GM21360 (cell line): ENCODE measurements at regions not wholly inside any gene's neighbourhood (a gene's known extent, or its start where the extent isn't known, plus 50 kb on each side); places are given as distances from the start of the nearest gene placed in this dataset.
A peak's percentile ranks its signal among the peaks of the same experiment; 100 is the strongest.

Experiments
- ATAC-seq: cut with Tn5 transposase; IDR thresholded peaks from one replicate; pipeline ENCODE4 v1.9.1; 2021; ENCODE audit warnings: mild to moderate bottlenecking, moderate library complexity; ENCODE audit not compliant: unreplicated experiment

GRCh38 chr10:120960725-120961124, 109.6 kb downstream of the WDR11 start:
- ATAC-seq = no peak

- ATAC-seq = no peak
Observed at GRCh38 chr10:120961795-120962755, 110.9 kb downstream of the WDR11 start.

DNA sequence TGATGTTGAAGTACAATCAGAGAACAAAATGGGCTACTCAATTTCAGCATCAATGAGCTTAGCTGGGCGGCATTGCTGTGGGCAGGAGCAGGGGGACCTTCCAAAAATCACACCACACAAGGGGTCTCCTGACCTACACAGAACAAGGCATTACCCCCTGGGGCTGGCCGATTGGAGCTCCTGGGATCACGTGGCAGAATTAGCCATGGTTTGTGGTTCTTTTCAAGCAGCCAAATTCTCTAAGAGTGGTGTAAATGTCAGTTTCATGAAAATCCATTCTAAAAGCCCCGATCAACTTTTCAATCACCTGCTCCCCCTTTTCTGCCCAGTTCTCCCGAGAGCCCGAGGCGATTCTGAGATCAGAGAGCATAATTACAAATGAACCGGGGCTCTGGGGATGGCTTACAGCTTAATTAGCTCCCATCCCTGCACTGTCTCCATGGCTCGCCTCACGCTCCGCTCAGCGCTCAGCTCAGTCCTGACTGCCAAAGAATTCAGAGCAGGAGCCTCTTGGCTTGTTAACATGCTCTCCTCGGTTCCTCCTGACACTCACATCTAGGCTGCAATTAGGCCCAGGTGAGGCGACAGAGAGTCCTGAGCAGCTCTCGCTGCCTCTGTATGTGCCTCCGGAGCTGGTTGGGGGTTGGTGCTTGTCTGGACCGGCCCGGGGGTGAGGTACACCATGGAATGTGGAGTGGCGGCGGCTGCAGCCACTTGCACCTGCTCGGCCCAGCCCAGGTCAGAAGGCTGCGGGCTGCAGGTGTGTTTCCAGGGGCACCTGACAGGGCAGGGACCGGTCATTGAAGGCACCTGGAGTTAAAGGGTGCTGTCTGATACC, 111.8 kb downstream of the WDR11 start:
- ATAC-seq = no peak

- no peak for ATAC-seq
Observed at GRCh38 chr10:120963594-120964220, 112.5 kb downstream of the WDR11 start.

DNA sequence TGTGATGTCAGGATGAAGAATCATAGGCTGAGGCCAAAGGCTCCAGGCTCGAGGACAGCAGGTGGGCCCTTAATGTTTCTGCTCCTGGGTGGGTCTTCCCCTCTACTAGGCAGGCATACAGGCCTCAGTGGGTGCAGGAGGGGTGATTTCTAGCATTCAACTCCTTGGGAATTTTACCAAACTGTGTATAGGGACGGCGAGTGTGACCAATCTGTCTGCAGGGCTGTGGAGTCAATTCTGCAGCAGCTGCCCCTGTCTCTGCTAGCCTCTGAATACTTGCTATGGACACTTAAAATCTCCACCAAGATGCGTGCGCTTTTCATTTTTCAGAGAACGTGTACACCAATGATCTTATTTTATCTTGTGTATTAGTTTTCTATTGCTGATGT, 115.5 kb downstream of the WDR11 start:
- no peak for ATAC-seq

- peak; percentile 76 for ATAC-seq
Observed at GRCh38 chr10:120969219-120969645, 118.1 kb downstream of the WDR11 start.

DNA sequence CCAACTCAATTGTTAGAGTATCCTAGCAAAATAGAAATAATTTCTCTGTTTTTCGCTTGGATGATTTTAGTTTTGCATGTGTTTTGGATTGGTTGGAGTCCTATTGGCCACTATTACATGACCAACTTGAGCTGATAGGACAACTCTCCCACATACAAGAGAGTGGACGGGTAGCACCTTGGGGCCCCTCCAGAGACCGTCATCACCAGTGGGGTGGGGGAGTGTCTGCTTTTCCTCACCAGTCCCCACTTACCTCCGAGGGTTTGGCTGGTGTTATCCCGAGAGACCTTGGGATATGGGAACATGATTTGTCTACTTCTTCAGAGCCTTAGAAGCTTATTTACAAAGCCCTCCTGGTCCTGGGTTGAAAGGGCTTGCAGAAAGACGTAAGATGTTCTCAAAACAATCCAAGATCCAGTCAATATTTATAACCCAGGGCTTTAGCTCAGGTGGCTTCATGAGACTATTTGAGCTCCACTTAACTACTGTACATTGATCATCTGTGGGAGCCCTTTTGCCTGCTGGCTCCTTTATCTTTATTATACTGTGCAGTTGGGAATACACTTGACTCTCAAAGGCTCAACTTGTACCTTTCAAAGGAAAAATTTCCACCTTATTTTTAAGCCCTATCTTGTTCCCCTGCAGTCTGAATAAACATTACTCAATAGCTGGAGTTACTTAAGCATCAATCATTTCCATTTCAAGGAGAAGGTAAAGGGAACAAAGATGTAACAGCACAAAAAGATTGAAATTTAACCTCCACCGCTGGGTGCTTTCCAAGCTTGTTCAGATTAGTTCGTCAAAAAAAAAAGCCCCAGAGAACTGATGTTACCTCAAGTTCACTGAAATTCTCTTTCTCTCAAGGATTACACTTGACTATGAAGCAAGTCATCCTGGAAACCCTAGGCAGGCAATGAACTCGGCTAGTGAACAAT, 119.7 kb downstream of the WDR11 start:
- ATAC-seq = no peak

GRCh38 chr10:120971671-120972070, 120.5 kb downstream of the WDR11 start:
- ATAC-seq = no peak

- ATAC-seq = no peak
Observed at GRCh38 chr10:120972259-120972658, 121.1 kb downstream of the WDR11 start.

DNA sequence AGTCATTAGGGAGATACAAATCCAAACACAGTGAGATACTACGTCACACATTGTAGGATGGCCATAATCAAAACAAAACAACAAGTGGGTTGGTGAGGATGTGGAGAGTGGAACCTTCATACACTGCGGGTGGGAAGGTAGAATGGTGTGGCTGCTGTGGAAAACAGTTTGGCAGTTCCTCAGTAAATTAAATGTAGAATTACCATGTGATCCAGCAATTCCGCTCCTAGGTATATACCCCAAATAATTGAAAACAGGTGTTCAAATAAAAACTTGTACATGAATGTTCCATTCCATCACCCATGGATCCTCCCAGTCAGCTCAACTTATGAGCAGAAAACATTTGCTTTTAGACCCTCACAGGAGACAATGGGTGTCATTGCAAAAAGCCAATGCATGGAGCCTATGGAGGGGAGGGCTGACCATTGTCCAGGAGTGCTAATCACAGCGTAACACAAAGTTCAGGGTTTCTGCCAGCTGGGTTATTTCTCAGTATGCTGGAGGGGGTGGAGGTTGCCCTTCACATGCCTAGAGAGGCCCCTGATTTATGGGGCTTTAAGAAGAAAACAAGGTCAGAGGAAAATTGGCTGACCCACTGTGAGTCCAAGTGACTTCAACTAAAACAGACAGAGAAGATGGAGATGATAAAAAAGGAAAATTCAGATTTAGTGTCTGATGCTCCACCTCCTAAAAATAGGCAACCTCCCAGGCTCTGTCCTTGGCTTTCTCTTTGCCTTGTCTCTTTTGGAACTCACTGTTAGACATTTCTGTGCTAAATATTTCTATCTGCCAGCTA, 124.1 kb downstream of the WDR11 start:
- no peak for ATAC-seq

- ATAC-seq = no peak
Observed at GRCh38 chr10:120975868-120976225, 124.7 kb downstream of the WDR11 start.

DNA sequence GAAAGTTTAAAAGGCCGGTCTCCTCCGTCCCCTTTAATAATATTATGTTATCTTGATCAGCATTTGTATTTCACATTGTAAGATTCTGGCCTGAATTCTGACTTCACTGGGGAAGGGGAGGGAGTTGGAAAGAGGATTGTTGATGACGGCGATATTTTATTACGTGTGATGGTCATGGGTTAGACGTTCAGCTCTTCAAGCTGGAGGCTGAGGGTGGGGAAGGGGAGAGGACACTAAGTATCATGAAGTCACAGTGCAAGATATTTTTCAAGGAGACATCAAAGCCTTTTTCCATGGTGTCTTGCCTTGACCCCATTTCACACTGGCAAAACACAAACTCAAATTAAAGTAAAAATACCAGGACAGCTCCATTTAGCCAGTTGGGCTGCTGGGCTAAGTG, 126.7 kb downstream of the WDR11 start:
- ATAC-seq = no peak

DNA sequence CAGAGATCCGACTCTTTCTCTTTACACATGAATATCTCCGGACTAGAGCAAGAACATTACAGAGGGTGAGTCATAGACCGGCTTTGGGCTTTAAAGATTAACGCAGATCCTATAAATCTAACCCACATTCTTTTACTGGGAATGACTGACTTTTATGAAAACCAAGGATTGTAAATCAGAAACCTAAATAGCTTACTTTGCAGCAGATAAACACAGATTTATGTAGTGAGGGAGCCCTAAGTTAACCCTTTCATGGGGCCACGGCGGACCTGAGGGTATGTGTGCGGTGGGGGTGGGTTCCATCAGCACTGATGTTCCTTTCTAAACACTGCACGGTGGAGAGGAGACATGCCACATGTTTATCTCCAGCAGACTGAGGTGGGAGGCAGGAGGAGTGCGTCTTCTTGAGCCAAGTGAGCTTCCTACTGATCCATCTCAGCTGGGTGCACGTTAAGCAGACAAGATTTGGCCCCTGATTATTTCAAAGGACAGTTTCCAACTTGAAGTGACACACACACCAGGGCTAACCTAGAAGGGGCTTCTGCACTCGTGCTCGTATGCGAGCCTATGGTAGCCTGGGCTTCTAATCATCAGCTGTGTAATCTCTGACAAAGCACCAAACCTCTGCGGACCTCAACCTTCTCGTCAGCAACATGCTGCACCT, 127.6 kb downstream of the WDR11 start:
- ATAC-seq = no peak

- no peak for ATAC-seq
Observed at GRCh38 chr10:120979435-120980278, 128.5 kb downstream of the WDR11 start.

DNA sequence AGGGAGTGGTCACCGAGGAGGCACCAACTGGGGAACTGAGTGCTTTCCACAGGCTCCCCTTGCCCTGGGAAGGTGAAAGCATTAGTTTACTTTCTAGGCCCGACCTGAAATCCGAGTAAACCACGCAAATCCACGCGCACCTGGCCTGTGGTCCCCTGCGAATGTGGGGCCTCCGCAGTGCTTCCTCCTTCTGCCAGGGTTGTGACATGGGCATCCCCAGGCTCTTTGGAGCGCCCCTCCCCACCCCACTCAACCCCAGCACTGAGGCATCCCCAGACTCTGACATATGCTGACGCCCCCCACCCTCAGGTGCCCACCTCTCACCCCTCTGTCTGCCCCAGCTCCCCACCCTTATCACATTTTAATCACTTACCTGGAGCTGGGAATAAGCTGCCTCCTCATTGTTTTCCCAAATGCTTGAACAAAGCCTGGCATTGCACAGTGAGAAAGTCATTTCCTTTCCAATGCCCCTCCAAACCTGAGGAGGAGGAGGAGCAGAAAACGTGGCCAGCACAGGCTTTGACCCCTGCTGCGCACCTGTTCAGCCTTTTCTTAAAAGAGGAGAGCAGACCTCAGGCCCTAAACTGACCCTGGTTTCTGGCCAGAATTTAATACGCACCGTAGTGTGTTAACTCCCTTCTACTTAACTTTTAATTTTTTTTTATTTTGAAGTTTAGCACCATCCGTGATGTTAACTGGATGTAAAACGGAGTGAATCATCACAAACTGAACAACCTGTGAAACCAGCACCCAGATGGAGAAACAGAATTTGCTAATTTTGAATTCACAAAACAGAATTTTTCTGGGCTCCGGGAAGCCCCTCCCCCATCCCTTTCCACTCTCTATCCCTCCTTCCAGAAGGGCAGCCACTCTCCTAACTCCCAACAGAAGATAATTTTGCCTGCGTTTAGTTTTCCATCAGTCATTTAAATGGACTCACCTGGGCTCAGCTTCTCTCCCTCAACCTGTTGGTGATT, 129.4 kb downstream of the WDR11 start:
- no peak for ATAC-seq

GRCh38 chr10:120981601-120982391, 130.6 kb downstream of the WDR11 start:
- no peak for ATAC-seq
